ENCODE measurements at regions not wholly inside any gene's neighbourhood (a gene's known extent, or its start where the extent isn't known, plus 50 kb on each side); places are given as distances from the start of the nearest gene placed in this dataset.

GRCh38 chr5:176180339-176180738 lies 57.9 kb upstream of the SIMC1 start:
- DNase-seq: no peak

GRCh38 chr5:176180781-176181180 lies 57.4 kb upstream of the SIMC1 start:
- DNase-seq: no peak

DNA sequence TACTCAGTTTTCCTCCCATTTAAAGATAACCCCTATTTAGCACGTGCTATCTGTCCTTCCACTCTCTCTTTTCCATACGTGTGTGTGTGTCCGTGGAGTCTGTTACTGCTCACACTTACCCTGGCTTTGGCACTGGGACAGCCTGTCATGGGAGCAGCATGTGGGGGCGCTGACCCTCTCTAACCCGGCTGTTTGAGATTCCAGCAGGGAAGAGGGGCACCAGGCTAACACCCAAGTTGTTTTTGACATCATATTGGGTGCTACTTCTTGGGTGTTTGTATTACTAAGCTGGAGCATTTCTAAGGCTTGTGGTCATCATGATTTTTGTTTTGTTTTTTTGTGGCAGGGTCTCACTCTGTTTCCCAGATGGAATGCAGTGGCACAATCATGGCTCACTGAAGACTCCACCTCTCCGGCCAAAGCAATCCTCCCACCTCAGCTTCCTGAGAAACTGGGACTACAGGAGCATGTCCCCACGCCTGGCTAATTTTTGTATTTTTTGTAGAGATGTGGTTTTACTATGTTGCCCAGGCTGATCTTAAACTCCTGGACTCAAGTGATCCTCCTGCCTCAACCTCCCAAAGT lies 56.9 kb upstream of the SIMC1 start:
- no peak for DNase-seq

- DNase-seq: no peak
Measured at GRCh38 chr5:176183321-176184074, 54.7 kb upstream of the SIMC1 start.

DNA sequence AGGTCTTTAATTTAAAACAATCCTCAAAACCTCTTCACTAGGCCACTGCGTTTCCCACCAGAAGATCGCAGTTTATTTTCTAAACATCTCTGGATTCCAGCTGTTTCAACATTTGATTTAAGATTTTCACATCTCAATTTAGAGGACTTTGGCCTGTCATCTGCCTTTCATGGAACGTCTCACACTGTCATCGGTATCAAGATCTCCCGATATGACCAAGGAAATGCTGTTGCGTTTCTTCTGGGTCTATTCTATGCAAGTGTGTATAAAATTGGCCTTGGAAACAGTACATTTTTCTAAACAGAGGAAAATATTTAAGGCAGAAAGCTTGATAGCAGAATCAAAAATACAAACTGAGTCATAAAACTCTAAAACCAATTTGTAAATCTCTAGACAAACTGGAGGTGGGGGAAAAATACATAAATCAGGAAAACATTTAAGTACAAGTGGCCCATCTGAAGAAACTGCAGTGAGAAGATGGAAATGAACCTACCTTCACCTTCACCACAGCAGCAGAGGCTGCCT lies 53.6 kb upstream of the SIMC1 start:
- DNase-seq: no peak

DNA sequence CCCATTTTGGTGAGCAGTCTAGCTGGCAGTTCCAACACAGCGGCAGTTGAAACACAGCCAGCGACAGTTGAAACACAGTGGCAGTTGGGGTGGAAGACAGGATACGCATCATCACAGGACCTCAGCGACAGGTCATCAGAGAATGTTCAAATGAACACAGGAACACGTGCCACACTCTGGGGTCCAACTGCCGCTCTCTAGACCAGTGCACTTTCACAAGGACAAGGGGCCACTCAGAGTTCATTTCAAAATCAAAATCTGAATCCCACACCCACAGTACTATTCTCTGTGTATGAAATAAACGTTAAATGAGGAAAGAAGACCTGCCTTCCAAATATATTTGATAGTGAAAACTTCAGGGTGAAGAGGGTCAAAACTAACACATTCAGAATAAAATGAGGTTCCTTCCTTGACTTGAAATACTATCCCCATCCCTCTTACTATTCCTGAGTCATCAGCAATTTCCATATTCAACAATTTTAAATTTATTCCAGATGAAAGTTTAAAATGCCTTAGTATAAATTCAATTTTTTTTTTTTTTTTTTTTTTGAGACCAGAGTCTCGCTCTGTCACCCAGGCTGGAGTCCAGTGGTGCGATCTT lies 53.0 kb upstream of the SIMC1 start:
- no peak for DNase-seq

DNA sequence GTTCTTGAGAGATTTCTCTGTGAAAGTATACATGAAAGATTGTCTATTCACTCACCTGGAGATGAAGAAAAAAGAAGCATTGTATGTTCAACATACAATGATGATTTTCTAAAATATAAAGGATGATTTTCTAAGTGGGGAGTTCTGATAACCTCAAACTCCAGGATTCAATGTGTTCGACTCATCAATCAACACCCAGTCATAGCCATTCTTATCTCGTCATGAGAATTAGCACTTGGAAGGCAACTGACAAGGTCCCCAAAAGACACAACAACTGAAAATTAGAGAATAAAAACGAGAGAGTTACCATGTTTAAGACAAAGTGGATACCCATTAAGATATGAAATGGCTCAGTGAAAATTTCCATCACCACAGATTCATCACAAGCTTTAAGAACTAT lies 52.1 kb upstream of the SIMC1 start:
- no peak for DNase-seq

- no peak for DNase-seq
Measured at GRCh38 chr5:176187276-176188062, 50.8 kb upstream of the SIMC1 start.

- DNase-seq: no peak
Measured at GRCh38 chr5:176188085-176188484, 50.1 kb upstream of the SIMC1 start.

All from T-helper 1 cell (primary cell).